Neural progenitor cell (in vitro differentiated cells): ENCODE measurements at regions not wholly inside any gene's neighbourhood (a gene's known extent, or its start where the extent isn't known, plus 50 kb on each side); places are given as distances from the start of the nearest gene placed in this dataset.

ENCODE experiments used
- DNase-seq: peaks from one replicate; pipeline ENCODE4 v3.0.0-alpha.2; 2016; ENCODE audit warnings: low spot score
- H2AFZ ChIP-seq: fragments of 200-600 bp; sonication (generic); replicated peaks from 2 replicates; pipeline ENCODE4 v1.6.1; 2016; ENCODE audit warnings: antibody characterized with exemption
- H3F3A ChIP-seq: fragments of 200-600 bp; sonication (generic); 2 replicates; pipeline ENCODE4 v1.6.1; 2016; ENCODE audit warnings: antibody characterized with exemption, low read depth
- H3K27ac ChIP-seq: fragments of 200-600 bp; sonication (generic); 2 replicates; pipeline ENCODE4 v1.5.1; 2016; ENCODE audit warnings: mild to moderate bottlenecking
- H3K27me3 ChIP-seq: fragments of 200-600 bp; sonication (generic); 2 replicates; pipeline ENCODE4 v1.6.1; 2016; ENCODE audit warnings: mild to moderate bottlenecking, moderate library complexity
- H3K36me3 ChIP-seq: fragments of 200-600 bp; sonication (generic); 2 replicates; pipeline ENCODE4 v1.5.1; 2016
- H3K4me1 ChIP-seq: fragments of 200-600 bp; sonication (generic); 2 replicates; pipeline ENCODE4 v1.6.1; 2016; ENCODE audit warnings: mixed run types
- H3K4me2 ChIP-seq: fragments of 200-600 bp; sonication (generic); 2 replicates; pipeline ENCODE4 v1.6.1; 2016
- H3K4me3 ChIP-seq: fragments of 200-600 bp; sonication (generic); 2 replicates; pipeline ENCODE4 v1.5.1; 2016
- H3K79me2 ChIP-seq: fragments of 200-600 bp; sonication (generic); 2 replicates; pipeline ENCODE4 v1.6.1; 2016; ENCODE audit warnings: low read depth
- H3K9ac ChIP-seq: fragments of 200-600 bp; sonication (generic); 2 replicates; pipeline ENCODE4 v1.6.1; 2016
- H3K9me3 ChIP-seq: fragments of 200-600 bp; sonication (generic); 2 replicates; pipeline ENCODE4 v1.5.1; 2016; ENCODE audit warnings: low read depth
- H4K20me1 ChIP-seq: fragments of 200-600 bp; sonication (generic); 2 replicates; pipeline ENCODE4 v1.6.1; 2016; ENCODE audit warnings: low read depth
- H3K27ac Mint-ChIP-seq: 3 replicates; pipeline ENCODE4 v1.8.0; 2021; ENCODE audit warnings: mixed read lengths
- H3K27me3 Mint-ChIP-seq: 2 replicates; pipeline ENCODE4 v1.8.0; 2022; ENCODE audit warnings: low read depth, mild to moderate bottlenecking, inconsistent platforms, moderate library complexity, mixed read lengths; ENCODE audit not compliant: insufficient read depth
- H3K36me3 Mint-ChIP-seq: 3 replicates; pipeline ENCODE4 v1.8.0; 2021; ENCODE audit warnings: mixed read lengths
- H3K4me1 Mint-ChIP-seq: 3 replicates; pipeline ENCODE4 v1.8.0; 2021; ENCODE audit warnings: mixed read lengths
- H3K4me3 Mint-ChIP-seq: 3 replicates; pipeline ENCODE4 v1.8.0; 2021; ENCODE audit warnings: mild to moderate bottlenecking, moderate library complexity, mixed read lengths
- H3K9me3 Mint-ChIP-seq: 3 replicates; pipeline ENCODE4 v1.8.0; 2020; ENCODE audit warnings: mixed read lengths
- EZH2 ChIP-seq: fragments of 200-600 bp; sonication (generic); IDR thresholded peaks from 2 replicates; pipeline ENCODE4 v1.6.1; 2017; ENCODE audit warnings: antibody characterized with exemption, mild to moderate bottlenecking, moderate library complexity
- EZH2phosphoT487 ChIP-seq: fragments of 200-600 bp; sonication (generic); IDR thresholded peaks from 2 replicates; pipeline ENCODE4 v1.6.1; 2017; ENCODE audit warnings: antibody characterized with exemption
- TF ChIP-seq, protein P1 (sequence below): fragments of 200-600 bp; sonication (generic); IDR thresholded peaks from 2 replicates; pipeline ENCODE4 v1.5.1; 2017; ENCODE audit warnings: antibody characterized with exemption, mild to moderate bottlenecking

GRCh38 chr10:61549861-61550260 is 96.7 kb upstream of the TMEM26 start:
- no peaks in the 10 kb centered on the region for H3K4me1 Mint-ChIP-seq
- TF ChIP-seq EZH2, result no peak
- TF ChIP-seq, protein P1, sequence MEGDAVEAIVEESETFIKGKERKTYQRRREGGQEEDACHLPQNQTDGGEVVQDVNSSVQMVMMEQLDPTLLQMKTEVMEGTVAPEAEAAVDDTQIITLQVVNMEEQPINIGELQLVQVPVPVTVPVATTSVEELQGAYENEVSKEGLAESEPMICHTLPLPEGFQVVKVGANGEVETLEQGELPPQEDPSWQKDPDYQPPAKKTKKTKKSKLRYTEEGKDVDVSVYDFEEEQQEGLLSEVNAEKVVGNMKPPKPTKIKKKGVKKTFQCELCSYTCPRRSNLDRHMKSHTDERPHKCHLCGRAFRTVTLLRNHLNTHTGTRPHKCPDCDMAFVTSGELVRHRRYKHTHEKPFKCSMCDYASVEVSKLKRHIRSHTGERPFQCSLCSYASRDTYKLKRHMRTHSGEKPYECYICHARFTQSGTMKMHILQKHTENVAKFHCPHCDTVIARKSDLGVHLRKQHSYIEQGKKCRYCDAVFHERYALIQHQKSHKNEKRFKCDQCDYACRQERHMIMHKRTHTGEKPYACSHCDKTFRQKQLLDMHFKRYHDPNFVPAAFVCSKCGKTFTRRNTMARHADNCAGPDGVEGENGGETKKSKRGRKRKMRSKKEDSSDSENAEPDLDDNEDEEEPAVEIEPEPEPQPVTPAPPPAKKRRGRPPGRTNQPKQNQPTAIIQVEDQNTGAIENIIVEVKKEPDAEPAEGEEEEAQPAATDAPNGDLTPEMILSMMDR, result no peak
- no peak for TF ChIP-seq EZH2phosphoT487
- H3K9me3 ChIP-seq, result no peaks in the 10 kb centered on the region
- DNase-seq, result no peak
- no peak overlapping the region for H3K9ac ChIP-seq
- no peaks in the 10 kb centered on the region for H3K9me3 Mint-ChIP-seq
- H3K27ac Mint-ChIP-seq, result no peak overlapping the region
- no peaks in the 10 kb centered on the region for H3K4me1 ChIP-seq
- no peak overlapping the region for H3K4me3 Mint-ChIP-seq
- H2AFZ ChIP-seq, result no peak overlapping the region
- H3K36me3 ChIP-seq, result no peaks in the 10 kb centered on the region
- no peaks in the 10 kb centered on the region for H3K79me2 ChIP-seq
- H3K4me3 ChIP-seq, result no peak overlapping the region
- no peak overlapping the region for H3K4me2 ChIP-seq
- no peaks in the 10 kb centered on the region for H3F3A ChIP-seq
- no peaks in the 10 kb centered on the region for H4K20me1 ChIP-seq
- H3K36me3 Mint-ChIP-seq, result no peaks in the 10 kb centered on the region
- H3K27ac ChIP-seq, result no peak overlapping the region
- no peaks in the 10 kb centered on the region for H3K27me3 ChIP-seq
- H3K27me3 Mint-ChIP-seq, result no peaks in the 10 kb centered on the region

DNA sequence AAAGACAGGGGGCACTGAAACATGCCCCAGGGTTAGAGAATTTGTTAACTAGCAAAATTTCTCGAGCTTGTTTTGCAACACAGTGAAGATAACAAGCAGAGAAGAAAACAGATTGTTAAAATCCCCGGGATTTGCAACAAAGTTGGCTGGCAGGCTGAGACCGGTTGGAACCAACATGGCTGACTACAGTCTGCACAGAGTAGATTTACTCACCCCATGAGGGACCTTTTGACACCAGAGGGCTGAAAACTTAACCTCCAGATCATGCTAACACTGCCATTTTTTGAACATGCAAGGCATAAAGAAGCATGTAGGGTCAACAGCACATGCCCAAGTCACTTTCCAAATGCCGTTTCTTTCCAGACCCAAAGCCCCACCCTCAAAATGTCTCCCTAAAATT is 95.2 kb upstream of the TMEM26 start:
- H2AFZ ChIP-seq, result no peak overlapping the region
- no peaks in the 10 kb centered on the region for H3K4me1 ChIP-seq
- no peaks in the 10 kb centered on the region for H3K9me3 Mint-ChIP-seq
- no peaks in the 10 kb centered on the region for H3K4me1 Mint-ChIP-seq
- no peak overlapping the region for H3K4me3 ChIP-seq
- no peaks in the 10 kb centered on the region for H3K9me3 ChIP-seq
- no peak overlapping the region for H3K27ac Mint-ChIP-seq
- H3K27me3 ChIP-seq, result no peaks in the 10 kb centered on the region
- H3K36me3 ChIP-seq, result no peaks in the 10 kb centered on the region
- no peak overlapping the region for H3K9ac ChIP-seq
- H3K4me3 Mint-ChIP-seq, result no peak overlapping the region
- H3K4me2 ChIP-seq, result no peak overlapping the region
- no peaks in the 10 kb centered on the region for H3K36me3 Mint-ChIP-seq
- DNase-seq, result no peak
- no peak overlapping the region for H3K27ac ChIP-seq
- no peaks in the 10 kb centered on the region for H4K20me1 ChIP-seq
- H3F3A ChIP-seq, result no peaks in the 10 kb centered on the region
- TF ChIP-seq EZH2 (no peak), EZH2phosphoT487 (no peak)
- TF ChIP-seq, protein P1, result no peak
- no peaks in the 10 kb centered on the region for H3K79me2 ChIP-seq
- no peaks in the 10 kb centered on the region for H3K27me3 Mint-ChIP-seq

- no peaks in the 10 kb centered on the region for H3K36me3 Mint-ChIP-seq
- Histone ChIP-seq H3K27me3 (no peaks in the 10 kb centered on the region), H3K4me1 (no peaks in the 10 kb centered on the region), H3K79me2 (no peaks in the 10 kb centered on the region), H3K27ac (no peak overlapping the region), H4K20me1 (no peaks in the 10 kb centered on the region), H3K4me3 (no peak overlapping the region), H3K4me2 (no peak overlapping the region), H3K9me3 (no peaks in the 10 kb centered on the region), H3F3A (no peaks in the 10 kb centered on the region), H3K36me3 (no peaks in the 10 kb centered on the region), H2AFZ (no peak overlapping the region), H3K9ac (no peak overlapping the region)
- no peaks in the 10 kb centered on the region for H3K27me3 Mint-ChIP-seq
- no peaks in the 10 kb centered on the region for H3K9me3 Mint-ChIP-seq
- no peak overlapping the region for H3K4me3 Mint-ChIP-seq
- no peak for DNase-seq
- H3K4me1 Mint-ChIP-seq, result no peaks in the 10 kb centered on the region
- TF ChIP-seq EZH2 (no peak), EZH2phosphoT487 (no peak)
- TF ChIP-seq, protein P1, result no peak
- no peak overlapping the region for H3K27ac Mint-ChIP-seq
These were observed 94.1 kb upstream of the TMEM26 start for GRCh38 chr10:61547297-61547696.

- H3F3A ChIP-seq, result no peaks in the 10 kb centered on the region
- H4K20me1 ChIP-seq, result no peaks in the 10 kb centered on the region
- no peaks in the 10 kb centered on the region for H3K9me3 ChIP-seq
- no peak overlapping the region for H3K27ac ChIP-seq
- Mint-ChIP-seq H3K4me1 (no peaks in the 10 kb centered on the region), H3K36me3 (no peaks in the 10 kb centered on the region), H3K27ac (no peak overlapping the region), H3K4me3 (no peak overlapping the region), H3K27me3 (no peaks in the 10 kb centered on the region), H3K9me3 (no peaks in the 10 kb centered on the region)
- H3K9ac ChIP-seq, result no peak overlapping the region
- H3K36me3 ChIP-seq, result no peaks in the 10 kb centered on the region
- no peaks in the 10 kb centered on the region for H3K27me3 ChIP-seq
- TF ChIP-seq, protein P1, result no peak
- TF ChIP-seq EZH2phosphoT487 (no peak), EZH2 (no peak)
- no peak overlapping the region for H3K4me3 ChIP-seq
- H3K79me2 ChIP-seq, result no peaks in the 10 kb centered on the region
- H2AFZ ChIP-seq, result no peak overlapping the region
- no peaks in the 10 kb centered on the region for H3K4me1 ChIP-seq
- no peak overlapping the region for H3K4me2 ChIP-seq
- DNase-seq, result no peak
These were observed 92.0 kb upstream of the TMEM26 start for GRCh38 chr10:61545170-61545569.
